Aorta (tissue), 5 donors: ENCODE measurements at regions not wholly inside any gene's neighbourhood (a gene's known extent, or its start where the extent isn't known, plus 50 kb on each side); places are given as distances from the start of the nearest gene placed in this dataset.

Experiments
- ATAC-seq: fragments of 200-7000 bp; cut with Tn5 transposase; one replicate; pipeline ENCODE4 v1.9.1; 2022; ENCODE audit warnings: moderate library complexity; ENCODE audit not compliant: low FRiP score
- DNase-seq, 2 donors: peaks; one replicate each; pipeline ENCODE4 v3.0.0-alpha.2; 2020
- H3K27ac ChIP-seq, 2 donors: one replicate each; pipeline ENCODE4 v1.5.1; 2013; ENCODE audit warnings: low read length in 2 of 2, mild to moderate bottlenecking in 2 of 2, moderate library complexity in 2 of 2, control low read depth in 1 of 2, inconsistent platforms in 1 of 2, low read depth in 1 of 2
- H3K27me3 ChIP-seq, 2 donors: one replicate each; pipeline ENCODE4 v1.6.1; 2013; ENCODE audit warnings: control low read depth in 1 of 2, low read length in 1 of 2, mild to moderate bottlenecking in 1 of 2, moderate library complexity in 1 of 2; ENCODE audit not compliant: insufficient read depth in 2 of 2, control insufficient read depth in 1 of 2
- H3K36me3 ChIP-seq, 2 donors: one replicate each; pipeline ENCODE4 v1.6.1; 2013; ENCODE audit warnings: control low read depth in 1 of 2, low read length in 1 of 2, mild to moderate bottlenecking in 1 of 2; ENCODE audit not compliant: insufficient read depth in 2 of 2, control insufficient read depth in 1 of 2
- H3K4me1 ChIP-seq, 2 donors: one replicate each; pipeline ENCODE4 v1.6.1; 2013; ENCODE audit warnings: low read length in 2 of 2, control low read depth in 1 of 2, mild to moderate bottlenecking in 1 of 2, moderate library complexity in 1 of 2; ENCODE audit not compliant: insufficient read depth in 2 of 2, control insufficient read depth in 1 of 2
- H3K4me3 ChIP-seq, 2 donors: one replicate each; pipeline ENCODE4 v1.5.1; 2013; ENCODE audit warnings: low read length in 2 of 2, control low read depth in 1 of 2, mild to moderate bottlenecking in 1 of 2
- H3K9me3 ChIP-seq: one replicate; pipeline ENCODE4 v1.6.1; 2013; ENCODE audit warnings: mild to moderate bottlenecking, low read length; ENCODE audit not compliant: control insufficient read depth
- WGBS, 2 donors: extraction: QIAGEN DNeasy Blood & Tissue Kit; methylation state at CpG; one replicate each; pipeline ENCODE4 v1.1.7; 2013; 5-methylcytosine and 5-hydroxymethylcytosine counted together
- intact Hi-C, 2 donors: fragments of 100-400 bp; cut with DNase I; formaldehyde crosslinking; loops; one replicate each; pipeline versions ENCODE4 v1.14.2 to v1.15.0; 2022
- donor health status: healthy with polysubstance abuse.
- donor health status: Bipolar disorder and iron deficiency.
- donor health status: DM: no; HTN: no; CAD: no.
- donor health status: DM: no; HTN: no; CAD: no.
- donor health status: DM: yes; HTN: yes; CAD: no.

DNA sequence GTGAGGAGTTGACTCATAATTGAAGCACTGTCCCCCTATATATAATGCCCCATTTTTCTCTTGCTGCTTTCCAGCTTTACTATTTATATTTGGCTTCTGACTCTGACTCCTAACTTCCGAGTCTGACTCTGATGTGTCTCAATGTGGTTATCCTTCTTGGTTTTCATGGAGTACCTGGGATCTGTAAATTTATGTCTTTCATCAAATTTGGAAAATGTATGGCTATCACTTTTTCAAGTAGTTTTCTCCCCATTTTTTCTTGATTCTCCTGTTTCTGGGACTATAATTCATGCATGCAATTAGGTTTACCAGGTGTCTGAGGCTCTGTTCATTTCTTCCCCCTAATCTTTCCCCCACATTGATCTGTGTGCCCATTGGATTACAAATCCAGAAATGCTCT is 156.8 kb upstream of the SFRP2 start:
- no peak for DNase-seq
- Histone ChIP-seq H3K27me3 (no peaks in the 10 kb centered on the region), H3K4me3 (no peak overlapping the region), H3K27ac (no peak overlapping the region), H3K36me3 (no peaks in the 10 kb centered on the region), H3K9me3 (no peaks in the 10 kb centered on the region), H3K4me1 (no peaks in the 10 kb centered on the region)
- no peak for ATAC-seq
- WGBS, 2 donors, result 93 to 96% methylated on average over 1 of the region's 1 CpG
- intact Hi-C loops, result no loop called here

DNA sequence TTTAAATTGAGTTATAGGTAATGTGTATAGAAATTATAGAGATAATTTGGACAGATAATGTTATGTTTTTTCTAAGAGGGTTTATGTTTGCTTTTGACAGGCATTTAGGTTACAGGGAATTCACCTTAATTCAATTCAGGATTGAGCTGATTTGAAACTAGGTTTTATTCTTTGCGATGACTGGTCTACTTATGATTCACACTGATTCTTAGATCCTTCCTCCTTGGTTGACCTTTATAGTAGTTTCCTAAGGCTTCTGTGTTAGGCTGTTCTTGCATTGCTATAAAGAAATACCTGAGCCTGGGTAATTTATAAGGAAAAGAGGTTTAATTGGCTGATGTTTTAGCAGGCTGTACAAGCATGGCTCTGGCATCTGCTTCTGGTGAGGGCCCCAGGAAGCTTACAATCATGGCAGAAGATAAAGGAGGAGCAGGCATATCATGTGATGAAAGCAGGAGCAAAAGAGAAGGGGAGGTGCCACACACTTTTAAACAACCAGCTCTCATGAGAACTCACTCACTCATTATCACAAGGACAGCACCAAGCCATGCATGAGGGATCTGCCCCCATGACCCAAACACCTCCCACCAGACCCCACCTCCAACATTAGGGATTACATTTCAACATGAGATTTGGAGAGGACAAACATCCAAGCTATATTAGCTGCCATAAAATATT is 155.0 kb upstream of the SFRP2 start:
- intact Hi-C loops, result no loop called here
- H3K36me3 ChIP-seq, result no peaks in the 10 kb centered on the region
- no peak overlapping the region for H3K4me3 ChIP-seq
- DNase-seq (no peak), ATAC-seq (no peak)
- no peak overlapping the region for H3K27ac ChIP-seq
- no peaks in the 10 kb centered on the region for H3K4me1 ChIP-seq
- no peaks in the 10 kb centered on the region for H3K27me3 ChIP-seq
- 94 to 100% methylated on average over 1 of the region's 1 CpG for WGBS, 2 donors
- no peaks in the 10 kb centered on the region for H3K9me3 ChIP-seq

DNA sequence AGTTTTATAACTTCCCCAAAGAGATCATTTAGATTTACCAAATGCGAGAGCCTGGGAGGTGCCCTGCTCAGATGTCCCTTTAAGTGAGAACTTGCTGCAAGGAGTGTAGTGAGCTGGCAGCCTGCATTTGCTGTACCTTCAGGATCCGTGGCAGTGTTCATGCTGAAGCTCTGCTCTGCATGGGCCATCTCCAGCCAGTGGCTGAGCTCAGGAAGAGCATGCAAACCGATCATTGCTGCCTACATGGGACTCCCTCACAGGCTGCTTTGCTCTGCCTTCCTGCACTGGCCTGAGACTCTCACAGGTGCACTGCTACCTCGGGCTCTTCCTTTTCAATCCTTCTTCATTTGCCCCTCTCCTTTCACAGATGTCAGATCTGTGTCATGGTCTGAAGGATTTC is 152.0 kb upstream of the SFRP2 start:
- DNase-seq (no peak), ATAC-seq (no peak)
- no peaks in the 10 kb centered on the region for H3K27me3 ChIP-seq
- no peak overlapping the region for H3K4me3 ChIP-seq
- no peaks in the 10 kb centered on the region for H3K36me3 ChIP-seq
- WGBS, 2 donors, result 73 to 86% methylated on average over 4 of the region's 4 CpGs
- no peaks in the 10 kb centered on the region for H3K9me3 ChIP-seq
- no peak overlapping the region for H3K27ac ChIP-seq
- intact Hi-C loops, result no loop called here
- H3K4me1 ChIP-seq, result no peaks in the 10 kb centered on the region

DNA sequence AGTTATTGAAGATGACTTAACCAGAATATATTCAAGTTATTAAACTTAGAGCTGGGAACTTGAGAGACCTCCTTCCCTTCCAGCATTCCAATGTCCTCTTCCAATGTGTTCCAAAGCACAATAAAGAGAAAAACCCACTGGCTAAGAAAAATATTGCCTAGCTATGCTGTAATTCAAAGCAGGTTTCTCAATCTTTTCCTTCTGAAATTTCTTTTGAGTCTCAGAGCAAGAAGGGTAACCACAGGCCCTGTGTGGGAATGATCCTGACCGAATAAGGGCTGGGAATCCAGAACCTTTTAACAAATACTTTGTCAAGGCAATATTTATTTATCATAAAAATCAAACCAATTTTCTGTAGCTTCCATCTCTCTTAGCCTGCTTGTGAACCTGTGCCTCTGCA is 150.7 kb upstream of the SFRP2 start:
- no peaks in the 10 kb centered on the region for H3K9me3 ChIP-seq
- no peak overlapping the region for H3K4me3 ChIP-seq
- WGBS, 2 donors, result 82 to 88% methylated on average over 1 of the region's 1 CpG
- intact Hi-C loops, result no loop called here
- no peaks in the 10 kb centered on the region for H3K36me3 ChIP-seq
- no peak overlapping the region for H3K27ac ChIP-seq
- no peak for ATAC-seq
- no peaks in the 10 kb centered on the region for H3K4me1 ChIP-seq
- no peaks in the 10 kb centered on the region for H3K27me3 ChIP-seq
- DNase-seq, result no peak

DNA sequence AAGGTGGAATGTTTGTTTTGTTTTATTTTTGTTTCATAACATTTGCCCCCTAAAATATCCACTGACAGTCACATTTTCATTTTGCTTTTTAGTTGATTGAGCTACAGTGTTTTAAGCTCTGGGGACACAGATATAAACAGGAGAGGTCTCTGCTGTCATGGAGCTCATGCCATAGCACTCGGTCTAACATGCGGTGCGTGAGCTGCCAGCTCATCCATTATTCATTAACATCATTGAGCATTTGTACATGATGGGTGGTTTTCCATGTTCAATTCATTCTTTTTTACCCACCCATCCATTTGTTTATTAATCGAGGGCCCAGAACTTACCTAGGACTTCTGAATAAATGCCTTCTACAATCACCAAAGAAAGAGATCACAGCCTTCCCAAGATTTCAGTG is 150.1 kb upstream of the SFRP2 start:
- ATAC-seq (no peak), DNase-seq (no peak)
- Histone ChIP-seq H3K4me1 (no peaks in the 10 kb centered on the region), H3K27me3 (no peaks in the 10 kb centered on the region), H3K27ac (no peak overlapping the region), H3K9me3 (no peaks in the 10 kb centered on the region), H3K36me3 (no peaks in the 10 kb centered on the region), H3K4me3 (no peak overlapping the region)
- intact Hi-C loops, result no loop called here
- 93 to 95% methylated on average over 4 of the region's 4 CpGs for WGBS, 2 donors

DNA sequence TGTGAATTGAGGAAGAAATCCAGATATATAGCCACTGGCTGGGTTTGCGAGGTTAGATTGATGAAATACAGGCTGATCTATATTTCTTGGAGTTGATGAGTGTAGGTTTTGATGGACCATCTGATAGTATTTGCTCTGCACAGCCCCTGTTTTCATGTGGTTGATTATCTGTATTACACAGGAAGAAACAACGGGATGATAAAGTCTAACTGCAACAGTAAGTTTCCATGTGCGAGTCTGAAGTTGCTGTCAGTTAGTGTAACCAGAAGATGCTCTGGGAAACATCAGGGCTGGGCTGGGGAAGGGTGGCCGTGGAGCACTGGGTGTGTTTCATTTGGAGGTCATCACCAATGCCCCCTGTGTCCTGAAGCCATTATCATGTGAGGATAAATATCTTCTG is 148.4 kb upstream of the SFRP2 start:
- H3K4me3 ChIP-seq, result no peak overlapping the region
- 93 to 97% methylated on average over 4 of the region's 4 CpGs for WGBS, 2 donors
- no peaks in the 10 kb centered on the region for H3K27me3 ChIP-seq
- ATAC-seq (no peak), DNase-seq (no peak)
- H3K36me3 ChIP-seq, result no peaks in the 10 kb centered on the region
- no peaks in the 10 kb centered on the region for H3K4me1 ChIP-seq
- intact Hi-C loops, result no loop called here
- H3K9me3 ChIP-seq, result no peaks in the 10 kb centered on the region
- no peak overlapping the region for H3K27ac ChIP-seq

DNA sequence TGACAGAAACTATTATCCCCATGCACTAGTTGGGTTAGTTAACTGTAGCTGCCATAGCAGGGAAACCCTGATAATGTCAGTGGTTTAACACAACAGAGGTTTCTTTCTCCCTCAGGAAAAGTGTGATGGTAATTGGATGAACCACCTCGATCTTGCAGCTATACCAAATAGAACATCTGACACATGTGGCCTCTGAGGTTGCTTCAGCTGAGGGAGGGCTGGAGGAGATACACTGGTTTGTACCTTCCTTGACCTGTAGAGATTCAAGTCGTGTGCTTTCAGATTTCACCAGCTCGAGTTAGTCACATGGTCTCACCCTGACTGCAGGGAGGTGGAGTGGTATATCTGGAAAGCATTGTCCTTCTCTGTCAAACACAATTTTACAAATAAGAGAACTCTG is 147.2 kb upstream of the SFRP2 start:
- intact Hi-C loops, result no loop called here

DNA sequence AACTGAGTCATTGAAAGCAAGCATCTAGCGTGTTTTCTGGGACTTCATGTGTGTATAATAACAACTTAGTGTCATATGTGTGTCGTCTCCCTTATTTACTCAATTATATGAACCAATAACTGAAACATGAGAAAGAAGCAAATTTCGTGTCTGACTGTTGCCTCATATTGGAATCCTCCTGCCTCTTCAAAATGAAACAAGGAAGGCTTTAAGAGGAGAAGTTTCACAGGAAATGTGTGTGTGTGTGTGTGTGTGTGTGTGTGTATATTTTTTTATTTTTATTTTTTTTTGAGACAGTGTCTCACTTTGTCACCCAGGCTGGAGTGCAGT is 145.8 kb upstream of the SFRP2 start:
- H3K9me3 ChIP-seq, result no peaks in the 10 kb centered on the region
- ATAC-seq (peak; percentile 42), DNase-seq (no peak)
- no peak overlapping the region for H3K4me3 ChIP-seq
- intact Hi-C loops, result no loop called here
- H3K27ac ChIP-seq, result no peak overlapping the region
- no peaks in the 10 kb centered on the region for H3K4me1 ChIP-seq
- no peaks in the 10 kb centered on the region for H3K36me3 ChIP-seq
- no peaks in the 10 kb centered on the region for H3K27me3 ChIP-seq
- 86 to 87% methylated on average over 3 of the region's 3 CpGs for WGBS, 2 donors

More for the DNA sequence above, 147.2 kb upstream of the SFRP2 start:
- ATAC-seq, result no peak
- H3K4me3 ChIP-seq, result no peak overlapping the region
- no peaks in the 10 kb centered on the region for H3K27me3 ChIP-seq
- DNase-seq, result no peak
- no peaks in the 10 kb centered on the region for H3K36me3 ChIP-seq
- WGBS, 2 donors, result 82 to 87% methylated on average over 3 of the region's 3 CpGs
- no peaks in the 10 kb centered on the region for H3K9me3 ChIP-seq
- no peak overlapping the region for H3K27ac ChIP-seq
- no peaks in the 10 kb centered on the region for H3K4me1 ChIP-seq

DNA sequence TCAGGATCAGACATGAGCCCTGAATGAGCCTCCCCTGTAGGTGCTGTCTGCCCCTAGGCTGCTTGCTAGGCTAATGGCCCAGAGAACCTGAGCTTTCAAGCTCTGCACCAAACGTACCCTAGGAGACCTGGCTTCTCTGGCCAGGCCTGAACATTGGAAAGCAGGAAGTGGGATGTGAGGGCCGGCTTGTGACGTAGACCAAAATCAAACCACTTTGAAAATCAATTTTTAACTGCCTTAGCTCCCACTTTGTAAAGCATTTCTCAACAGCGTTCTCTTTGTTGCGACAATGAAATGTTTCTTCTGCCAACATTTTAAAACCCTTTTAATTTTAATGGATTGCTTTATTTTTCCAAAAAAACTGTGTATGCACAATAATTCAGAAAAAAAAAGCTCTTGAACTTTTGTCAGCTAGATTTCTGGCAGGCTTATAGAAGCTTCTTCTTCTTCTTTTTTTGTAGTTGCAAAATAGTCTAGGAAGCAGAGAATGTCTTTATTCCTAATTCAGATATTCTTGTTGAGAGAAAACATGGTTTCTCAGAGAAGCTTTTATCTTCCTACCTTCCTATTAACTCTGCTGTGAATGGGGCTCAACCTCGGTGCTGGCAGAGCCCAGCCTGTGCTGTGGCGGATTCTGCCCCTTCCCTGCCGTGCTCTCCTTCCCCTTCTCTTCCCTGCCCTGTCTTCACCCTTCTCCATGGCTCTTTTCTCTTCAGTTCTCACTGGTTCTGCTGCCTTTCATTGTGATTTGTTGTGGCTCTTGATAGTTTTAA is 145.2 kb upstream of the SFRP2 start:
- peak; percentile 62 for ATAC-seq
- DNase-seq, result peak in 1 of 2 donors; percentile 49
- Histone ChIP-seq H3K27ac (no peak overlapping the region), H3K4me1 (no peaks in the 10 kb centered on the region), H3K36me3 (no peaks in the 10 kb centered on the region), H3K9me3 (no peaks in the 10 kb centered on the region), H3K4me3 (no peak overlapping the region), H3K27me3 (no peaks in the 10 kb centered on the region)
- WGBS, 2 donors, result 87 to 88% methylated on average over 8 of the region's 8 CpGs
- intact Hi-C loops, result no loop called here
